ENCODE measurements at regions not wholly inside any gene's neighbourhood (a gene's known extent, or its start where the extent isn't known, plus 50 kb on each side); places are given as distances from the start of the nearest gene placed in this dataset.

- Histone ChIP-seq H3K27ac (ENCODE audit: low read depth, low read length) (no peak overlapping the region), H2AFZ (ENCODE audit: low read length) (no peak overlapping the region)
These were observed 256.9 kb upstream of the SALL1 start for GRCh38 chr16:51407921-51408320.

GRCh38 chr16:51407199-51407598 lies 256.1 kb upstream of the SALL1 start:
- Histone ChIP-seq H3K27me3 (ENCODE audit: insufficient read depth, low read length) (no peaks in the 10 kb centered on the region), H3K36me3 (ENCODE audit: insufficient read depth, low read length) (no peaks in the 10 kb centered on the region), H4K20me1 (ENCODE audit: insufficient read depth, low read length) (no peaks in the 10 kb centered on the region), H3K27ac (ENCODE audit: low read depth, low read length) (no peak overlapping the region), H3K9me3 (ENCODE audit: low read depth, low read length) (no peaks in the 10 kb centered on the region), H3K79me2 (ENCODE audit: insufficient read depth, low read length) (no peaks in the 10 kb centered on the region), H3K4me3 (ENCODE audit: insufficient read depth, low read length) (no peak overlapping the region), H3K4me2 (ENCODE audit: insufficient read depth, low read length) (no peak overlapping the region), H3K4me1 (ENCODE audit: insufficient read depth, low read length) (no peaks in the 10 kb centered on the region), H2AFZ (ENCODE audit: low read length) (no peak overlapping the region)
- no peak for DNase-seq (ENCODE audit: insufficient read length, low spot score, missing footprints)
- no peak for TF ChIP-seq CTCF (IDR thresholded peaks at IDR 0.05; ENCODE audit: extremely low read depth, low read depth, low read length)

More at GRCh38 chr16:51407921-51408320, 256.9 kb upstream of the SALL1 start:
- no peak for TF ChIP-seq CTCF (IDR thresholded peaks at IDR 0.05; ENCODE audit: extremely low read depth, low read depth, low read length)
- Histone ChIP-seq H3K4me1 (ENCODE audit: insufficient read depth, low read length) (no peaks in the 10 kb centered on the region), H4K20me1 (ENCODE audit: insufficient read depth, low read length) (no peaks in the 10 kb centered on the region), H3K36me3 (ENCODE audit: insufficient read depth, low read length) (no peaks in the 10 kb centered on the region), H3K4me2 (ENCODE audit: insufficient read depth, low read length) (no peak overlapping the region), H3K9me3 (ENCODE audit: low read depth, low read length) (no peaks in the 10 kb centered on the region), H3K79me2 (ENCODE audit: insufficient read depth, low read length) (no peaks in the 10 kb centered on the region), H3K4me3 (ENCODE audit: insufficient read depth, low read length) (no peak overlapping the region), H3K27me3 (ENCODE audit: insufficient read depth, low read length) (no peaks in the 10 kb centered on the region)
- DNase-seq (ENCODE audit: insufficient read length, low spot score, missing footprints): no peak

GRCh38 chr16:51405361-51405760 lies 254.3 kb upstream of the SALL1 start:
- no peaks in the 10 kb centered on the region for H3K9me3 ChIP-seq (ENCODE audit: low read depth, low read length)
- DNase-seq (ENCODE audit: insufficient read length, low spot score, missing footprints): no peak
- no peaks in the 10 kb centered on the region for H3K36me3 ChIP-seq (ENCODE audit: insufficient read depth, low read length)
- H3K27me3 ChIP-seq (ENCODE audit: insufficient read depth, low read length): no peaks in the 10 kb centered on the region
- H3K4me2 ChIP-seq (ENCODE audit: insufficient read depth, low read length): no peak overlapping the region
- H4K20me1 ChIP-seq (ENCODE audit: insufficient read depth, low read length): no peaks in the 10 kb centered on the region
- H2AFZ ChIP-seq (ENCODE audit: low read length): no peak overlapping the region
- no peak for TF ChIP-seq CTCF (IDR thresholded peaks at IDR 0.05; ENCODE audit: extremely low read depth, low read depth, low read length)
- H3K27ac ChIP-seq (ENCODE audit: low read depth, low read length): no peak overlapping the region
- no peaks in the 10 kb centered on the region for H3K79me2 ChIP-seq (ENCODE audit: insufficient read depth, low read length)
- no peak overlapping the region for H3K4me3 ChIP-seq (ENCODE audit: insufficient read depth, low read length)
- no peaks in the 10 kb centered on the region for H3K4me1 ChIP-seq (ENCODE audit: insufficient read depth, low read length)

- H3K36me3 ChIP-seq (ENCODE audit: insufficient read depth, low read length): no peaks in the 10 kb centered on the region
- DNase-seq (ENCODE audit: insufficient read length, low spot score, missing footprints): no peak
- no peak for TF ChIP-seq CTCF (IDR thresholded peaks at IDR 0.05; ENCODE audit: extremely low read depth, low read depth, low read length)
These were observed 253.3 kb upstream of the SALL1 start for GRCh38 chr16:51404386-51404785.

More at GRCh38 chr16:51404386-51404785, 253.3 kb upstream of the SALL1 start:
- Histone ChIP-seq H2AFZ (ENCODE audit: low read length) (no peak overlapping the region), H4K20me1 (ENCODE audit: insufficient read depth, low read length) (no peaks in the 10 kb centered on the region), H3K9me3 (ENCODE audit: low read depth, low read length) (no peaks in the 10 kb centered on the region), H3K79me2 (ENCODE audit: insufficient read depth, low read length) (no peaks in the 10 kb centered on the region), H3K4me3 (ENCODE audit: insufficient read depth, low read length) (no peak overlapping the region), H3K27me3 (ENCODE audit: insufficient read depth, low read length) (no peaks in the 10 kb centered on the region), H3K4me2 (ENCODE audit: insufficient read depth, low read length) (no peak overlapping the region), H3K27ac (ENCODE audit: low read depth, low read length) (no peak overlapping the region), H3K4me1 (ENCODE audit: insufficient read depth, low read length) (no peaks in the 10 kb centered on the region)
